HL-60/S4 (cell line): ENCODE measurements at regions not wholly inside any gene's neighbourhood (a gene's known extent, or its start where the extent isn't known, plus 50 kb on each side); places are given as distances from the start of the nearest gene placed in this dataset.

Experiments used
- in situ Hi-C: fragments of 300-500 bp; cut with MboI; formaldehyde crosslinking; loops from 2 replicates; pipeline ENCODE4 v1.14.3; 2022; ENCODE audit warnings: low sequenced_read_pairs

GRCh38 chr20:21902391-21902790, 196.9 kb downstream of the PAX1 start:
- in situ Hi-C loops: loop anchor here (25.0 kb wide), 1 partner anchor 90 kb away; no protein-coding TSS in a partner anchor

- in situ Hi-C loops: loop anchor here (25.0 kb wide), 1 partner anchor 89 kb away; no protein-coding TSS in a partner anchor
Measured at GRCh38 chr20:21901470-21902275, 196.2 kb downstream of the PAX1 start.

GRCh38 chr20:21900431-21900830, 195.0 kb downstream of the PAX1 start:
- in situ Hi-C loops: loop anchor here (25.0 kb wide), 1 partner anchor 88 kb away; no protein-coding TSS in a partner anchor

- in situ Hi-C loops: loop anchor here (25.0 kb wide), 1 partner anchor 112 kb away; no protein-coding TSS in a partner anchor
Measured at GRCh38 chr20:21874921-21875320, 169.5 kb downstream of the PAX1 start.

GRCh38 chr20:21874127-21874526, 168.7 kb downstream of the PAX1 start:
- in situ Hi-C loops: no loop called here

- in situ Hi-C loops: no loop called here
Measured at GRCh38 chr20:21873291-21873690, 167.8 kb downstream of the PAX1 start.

GRCh38 chr20:21867811-21868210, 162.3 kb downstream of the PAX1 start:
- in situ Hi-C loops: no loop called here

- in situ Hi-C loops: no loop called here
Measured at GRCh38 chr20:21867353-21867752, 161.9 kb downstream of the PAX1 start.

- in situ Hi-C loops: no loop called here
Measured at GRCh38 chr20:21862956-21863355, 157.5 kb downstream of the PAX1 start.

GRCh38 chr20:21862259-21862946, 156.9 kb downstream of the PAX1 start:
- in situ Hi-C loops: no loop called here

GRCh38 chr20:21840991-21841390, 135.5 kb downstream of the PAX1 start:
- in situ Hi-C loops: no loop called here

- in situ Hi-C loops: no loop called here
Measured at GRCh38 chr20:21839982-21840381, 134.5 kb downstream of the PAX1 start.

- in situ Hi-C loops: no loop called here
Measured at GRCh38 chr20:21836346-21836745, 130.9 kb downstream of the PAX1 start.

- in situ Hi-C loops: no loop called here
Measured at GRCh38 chr20:21835042-21835441, 129.6 kb downstream of the PAX1 start.

GRCh38 chr20:21832442-21833385, 127.2 kb downstream of the PAX1 start:
- in situ Hi-C loops: no loop called here

GRCh38 chr20:21826976-21827375, 121.5 kb downstream of the PAX1 start:
- in situ Hi-C loops: no loop called here

- in situ Hi-C loops: loop anchor here (25.0 kb wide), 2 partner anchors 91 to 416 kb away; no protein-coding TSS in a partner anchor
Measured at GRCh38 chr20:21821358-21821757, 115.9 kb downstream of the PAX1 start.

- in situ Hi-C loops: loop anchor here (25.0 kb wide), 2 partner anchors 92 to 417 kb away; no protein-coding TSS in a partner anchor
Measured at GRCh38 chr20:21820688-21821087, 115.2 kb downstream of the PAX1 start.

- in situ Hi-C loops: loop anchor here (25.0 kb wide), 2 partner anchors 92 to 417 kb away; no protein-coding TSS in a partner anchor
Measured at GRCh38 chr20:21820045-21820444, 114.6 kb downstream of the PAX1 start.

- in situ Hi-C loops: loop anchor here (25.0 kb wide), 2 partner anchors 100 to 425 kb away; no protein-coding TSS in a partner anchor
Measured at GRCh38 chr20:21812379-21812778, 106.9 kb downstream of the PAX1 start.
